Stimulated activated CD8-positive, alpha-beta memory T cell treated with anti-CD3 and anti-CD28 coated beads, Interleukin-4, amount 100 ng/mL, for 24 hours (primary cell): ENCODE measurements at regions not wholly inside any gene's neighbourhood (a gene's known extent, or its start where the extent isn't known, plus 50 kb on each side); places are given as distances from the start of the nearest gene placed in this dataset.
"Not testable (repeated sequence)": the region's sequence is repeated elsewhere in the genome, so short reads cannot be mapped to it uniquely, and the experiment has no call there.

Source experiments
- DNase-seq: peaks from one replicate; pipeline ENCODE4 v3.0.0-alpha.2; 2020; ENCODE audit warnings: low read depth

- no peak for DNase-seq
Measured at GRCh38 chr1:3992103-3992556, 92.1 kb upstream of the C1orf174 start.

GRCh38 chr1:3992746-3993145 is 92.7 kb upstream of the C1orf174 start:
- DNase-seq = no peak

GRCh38 chr1:3993619-3994375 is 93.7 kb upstream of the C1orf174 start:
- DNase-seq = no peak

- no peak for DNase-seq
Measured at GRCh38 chr1:3995141-3995780, 95.2 kb upstream of the C1orf174 start.

- DNase-seq = no peak
Measured at GRCh38 chr1:3996846-3997705, 97.0 kb upstream of the C1orf174 start.

- DNase-seq = no peak
Measured at GRCh38 chr1:3998086-3998485, 98.0 kb upstream of the C1orf174 start.

GRCh38 chr1:3999514-3999913 is 99.4 kb upstream of the C1orf174 start:
- DNase-seq = not testable (repeated sequence)

GRCh38 chr1:3999941-4000735 is 100.1 kb upstream of the C1orf174 start:
- DNase-seq = no peak

GRCh38 chr1:4000811-4001251 is 100.8 kb upstream of the C1orf174 start:
- DNase-seq = no peak

GRCh38 chr1:4001461-4001860 is 101.4 kb upstream of the C1orf174 start:
- DNase-seq = no peak

GRCh38 chr1:4002061-4002521 is 102.0 kb upstream of the C1orf174 start:
- DNase-seq = no peak

GRCh38 chr1:4002741-4003140 is 102.7 kb upstream of the C1orf174 start:
- no peak for DNase-seq

GRCh38 chr1:4003846-4004505 is 103.9 kb upstream of the C1orf174 start:
- DNase-seq = no peak

- DNase-seq = no peak
Measured at GRCh38 chr1:4004635-4005430, 104.8 kb upstream of the C1orf174 start.

GRCh38 chr1:4005431-4005830 is 105.4 kb upstream of the C1orf174 start:
- no peak for DNase-seq

- DNase-seq = no peak
Measured at GRCh38 chr1:4006676-4007374, 106.8 kb upstream of the C1orf174 start.

- DNase-seq = no peak
Measured at GRCh38 chr1:4010284-4010683, 110.2 kb upstream of the C1orf174 start.

GRCh38 chr1:4010814-4011605 is 110.9 kb upstream of the C1orf174 start:
- DNase-seq = no peak
